GM12892 (cell line): ENCODE measurements at regions not wholly inside any gene's neighbourhood (a gene's known extent, or its start where the extent isn't known, plus 50 kb on each side); places are given as distances from the start of the nearest gene placed in this dataset.

Experiments
- POLR2A ChIP-seq: IDR thresholded peaks from 2 replicates; pipeline ENCODE4 v1.6.1; 2011; ENCODE audit warnings: low read depth, low read length, control low read depth
- POLR2AphosphoS5 ChIP-seq: IDR thresholded peaks from 2 replicates; pipeline ENCODE4 v1.6.1; 2011; ENCODE audit warnings: low read depth, low read length, control low read depth

DNA sequence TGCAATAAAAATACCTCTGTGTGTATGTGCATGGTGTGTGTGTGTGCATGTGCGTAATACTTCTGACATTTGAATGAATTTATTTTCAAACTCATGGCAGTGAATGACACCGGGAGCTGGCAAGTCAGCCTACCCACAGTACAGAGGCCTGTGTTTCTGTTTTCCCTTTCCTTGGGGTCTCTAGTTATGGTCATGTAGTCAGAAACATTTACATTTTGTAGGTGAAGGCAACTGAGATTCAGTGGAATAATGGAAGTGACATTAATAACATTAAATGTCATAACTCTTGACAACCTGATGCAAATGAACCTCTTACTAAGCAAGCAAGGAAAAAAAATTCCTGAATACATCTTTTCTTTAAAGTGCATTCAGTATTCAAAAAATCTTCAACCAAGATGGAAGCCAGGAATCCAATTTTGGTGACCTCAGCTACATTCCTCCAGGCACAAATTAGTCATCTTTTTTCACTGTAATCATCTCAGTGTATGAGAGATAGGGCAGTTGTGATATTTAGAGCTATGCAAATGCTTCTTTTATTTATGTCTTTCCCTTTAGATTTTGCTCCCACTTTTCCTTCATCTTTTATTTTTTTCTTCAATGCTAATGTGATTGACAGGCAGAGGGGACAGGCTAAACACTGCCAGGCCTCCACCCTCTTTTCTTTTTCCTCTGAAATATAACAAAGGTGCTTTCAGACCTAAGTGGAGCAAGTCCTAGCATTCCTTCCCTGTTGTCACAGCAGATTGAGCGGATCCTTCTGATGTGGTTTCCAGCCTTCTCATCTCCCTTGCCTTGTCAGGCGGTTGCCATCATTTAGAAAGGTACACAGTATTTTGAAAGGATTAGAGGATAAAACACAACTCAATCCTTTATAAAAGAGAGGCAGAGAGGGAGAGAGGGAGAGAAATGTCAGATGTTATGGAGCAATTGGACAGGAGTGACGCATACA is 569.8 kb upstream of the ADAMTS16 start:
- TF ChIP-seq POLR2A (no peak), POLR2AphosphoS5 (no peak)
